ENCODE measurements at regions not wholly inside any gene's neighbourhood (a gene's known extent, or its start where the extent isn't known, plus 50 kb on each side); places are given as distances from the start of the nearest gene placed in this dataset.

GRCh38 chr1:204756811-204757210 is 71.3 kb upstream of the LRRN2 start:
- Histone ChIP-seq H4K8ac (ENCODE audit: low read depth, low read length) (no peak overlapping the region), H3K14ac (ENCODE audit: low read length) (no peak overlapping the region), H2AFZ (ENCODE audit: low read length) (no peak overlapping the region), H2BK15ac (ENCODE audit: low read length) (no peak overlapping the region), H3K27ac (replicated peaks; ENCODE audit: low read length) (no peak overlapping the region), H2BK120ac (ENCODE audit: low read depth, low read length) (no peak overlapping the region), H2AK5ac (ENCODE audit: low read depth, low read length) (no peak overlapping the region), H3K79me1 (ENCODE audit: low read depth, low read length) (no peaks in the 10 kb centered on the region), H3K36me3 (replicated peaks in 1 of 2; ENCODE audit: control insufficient read depth in 2 of 2, insufficient read depth in 2 of 2, low read length in 2 of 2) (no peaks in the 10 kb centered on the region), H4K91ac (ENCODE audit: low read depth, low read length, poor library complexity) (no peak overlapping the region), H2BK12ac (ENCODE audit: low read length) (no peak overlapping the region), H3K27me3 (ENCODE audit: control insufficient read depth in 3 of 3, insufficient read depth in 3 of 3, low read depth in 1 of 3, low read length in 3 of 3) (no peaks in the 10 kb centered on the region), H3K4ac (ENCODE audit: low read length) (no peak overlapping the region), H3K18ac (ENCODE audit: low read length) (no peak overlapping the region), H3K9me3 (replicated peaks in 1 of 2; ENCODE audit: control insufficient read depth in 2 of 2, insufficient read depth in 1 of 2, low read depth in 1 of 2, low read length in 2 of 2) (no peaks in the 10 kb centered on the region), H3K4me2 (ENCODE audit: insufficient read depth, low read length, poor library complexity, severe bottlenecking) (no peak overlapping the region), H3K9ac (ENCODE audit: low read depth, low read length, poor library complexity) (peak overlapping the region; percentile 0), H2BK5ac (ENCODE audit: low read length) (no peak overlapping the region), H3K4me1 (ENCODE audit: control insufficient read depth in 2 of 2, insufficient read depth in 1 of 2, low read depth in 1 of 2, low read length in 2 of 2) (no peaks in the 10 kb centered on the region), H3K4me3 (ENCODE audit: low read length in 2 of 2) (no peak overlapping the region), H3K23ac (ENCODE audit: low read depth, low read length, poor library complexity) (no peak overlapping the region)
- WGBS, 2 donors (ENCODE audit: extremely low coverage in 2 of 2, insufficient read length in 2 of 2, insufficient replicate concordance in 1 of 2), result no CpG with 5 or more reads among the region's 1 CpG
- DNase-seq (ENCODE audit: low spot score), result no peak

- H3K4me2 ChIP-seq (ENCODE audit: insufficient read depth, low read length, poor library complexity, severe bottlenecking), result no peak overlapping the region
- H2BK15ac ChIP-seq (ENCODE audit: low read length), result no peak overlapping the region
- no peak overlapping the region for H2BK12ac ChIP-seq (ENCODE audit: low read length)
- H2BK5ac ChIP-seq (ENCODE audit: low read length), result no peak overlapping the region
- H3K14ac ChIP-seq (ENCODE audit: low read length), result no peak overlapping the region
- peaks cover 0 to under 1% of the 10 kb centered on the region in 2 donors for H3K4me1 ChIP-seq (ENCODE audit: control insufficient read depth in 2 of 2, insufficient read depth in 1 of 2, low read depth in 1 of 2, low read length in 2 of 2)
- H3K36me3 ChIP-seq (replicated peaks in 1 of 2; ENCODE audit: control insufficient read depth in 2 of 2, insufficient read depth in 2 of 2, low read length in 2 of 2), result no peaks in the 10 kb centered on the region
- no peak for DNase-seq (ENCODE audit: low spot score)
- no peaks in the 10 kb centered on the region for H3K27me3 ChIP-seq (ENCODE audit: control insufficient read depth in 3 of 3, insufficient read depth in 3 of 3, low read depth in 1 of 3, low read length in 3 of 3)
- whole genome bisulfite sequencing, 2 donors (ENCODE audit: extremely low coverage in 2 of 2, insufficient read length in 2 of 2, insufficient replicate concordance in 1 of 2), result no CpG with 5 or more reads among the region's 2 CpGs
- H3K27ac ChIP-seq (replicated peaks; ENCODE audit: low read length), result no peak overlapping the region
- H3K18ac ChIP-seq (ENCODE audit: low read length), result no peak overlapping the region
- H3K9ac ChIP-seq (ENCODE audit: low read depth, low read length, poor library complexity), result no peak overlapping the region
- no peak overlapping the region for H2AK5ac ChIP-seq (ENCODE audit: low read depth, low read length)
- H4K91ac ChIP-seq (ENCODE audit: low read depth, low read length, poor library complexity), result no peak overlapping the region
- no peak overlapping the region for H3K4me3 ChIP-seq (ENCODE audit: low read length in 2 of 2)
- H2AFZ ChIP-seq (ENCODE audit: low read length), result no peak overlapping the region
- H3K79me1 ChIP-seq (ENCODE audit: low read depth, low read length), result no peaks in the 10 kb centered on the region
- H3K9me3 ChIP-seq (replicated peaks in 1 of 2; ENCODE audit: control insufficient read depth in 2 of 2, insufficient read depth in 1 of 2, low read depth in 1 of 2, low read length in 2 of 2), result no peaks in the 10 kb centered on the region
- H2BK120ac ChIP-seq (ENCODE audit: low read depth, low read length), result no peak overlapping the region
- no peak overlapping the region for H4K8ac ChIP-seq (ENCODE audit: low read depth, low read length)
- no peak overlapping the region for H3K4ac ChIP-seq (ENCODE audit: low read length)
- no peak overlapping the region for H3K23ac ChIP-seq (ENCODE audit: low read depth, low read length, poor library complexity)
Measured at GRCh38 chr1:204758601-204759000, 73.1 kb upstream of the LRRN2 start.

GRCh38 chr1:204760350-204760749 is 74.8 kb upstream of the LRRN2 start:
- Histone ChIP-seq H3K4ac (ENCODE audit: low read length) (no peak overlapping the region), H2BK5ac (ENCODE audit: low read length) (no peak overlapping the region), H3K79me1 (ENCODE audit: low read depth, low read length) (no peaks in the 10 kb centered on the region), H4K91ac (ENCODE audit: low read depth, low read length, poor library complexity) (no peak overlapping the region), H2AK5ac (ENCODE audit: low read depth, low read length) (no peak overlapping the region), H3K9me3 (replicated peaks in 1 of 2; ENCODE audit: control insufficient read depth in 2 of 2, insufficient read depth in 1 of 2, low read depth in 1 of 2, low read length in 2 of 2) (no peaks in the 10 kb centered on the region), H4K8ac (ENCODE audit: low read depth, low read length) (no peak overlapping the region), H3K9ac (ENCODE audit: low read depth, low read length, poor library complexity) (no peak overlapping the region), H3K14ac (ENCODE audit: low read length) (no peak overlapping the region), H3K27ac (replicated peaks; ENCODE audit: low read length) (no peak overlapping the region), H2BK12ac (ENCODE audit: low read length) (no peak overlapping the region), H3K18ac (ENCODE audit: low read length) (no peak overlapping the region), H3K4me3 (ENCODE audit: low read length in 2 of 2) (no peak overlapping the region), H3K23ac (ENCODE audit: low read depth, low read length, poor library complexity) (no peak overlapping the region), H2BK120ac (ENCODE audit: low read depth, low read length) (no peak overlapping the region), H3K4me1 (ENCODE audit: control insufficient read depth in 2 of 2, insufficient read depth in 1 of 2, low read depth in 1 of 2, low read length in 2 of 2) (peaks cover 2 to 6% of the 10 kb centered on the region in 2 donors), H3K36me3 (replicated peaks in 1 of 2; ENCODE audit: control insufficient read depth in 2 of 2, insufficient read depth in 2 of 2, low read length in 2 of 2) (no peaks in the 10 kb centered on the region), H2AFZ (ENCODE audit: low read length) (no peak overlapping the region), H2BK15ac (ENCODE audit: low read length) (no peak overlapping the region), H3K27me3 (ENCODE audit: control insufficient read depth in 3 of 3, insufficient read depth in 3 of 3, low read depth in 1 of 3, low read length in 3 of 3) (no peaks in the 10 kb centered on the region), H3K4me2 (ENCODE audit: insufficient read depth, low read length, poor library complexity, severe bottlenecking) (no peak overlapping the region)
- no peak for DNase-seq (ENCODE audit: low spot score)
- no CpG with 5 or more reads among the region's 2 CpGs for WGBS, 2 donors (ENCODE audit: extremely low coverage in 2 of 2, insufficient read length in 2 of 2, insufficient replicate concordance in 1 of 2)

GRCh38 chr1:204760757-204761156 is 75.2 kb upstream of the LRRN2 start:
- Histone ChIP-seq H3K9ac (ENCODE audit: low read depth, low read length, poor library complexity) (no peak overlapping the region), H3K4me2 (ENCODE audit: insufficient read depth, low read length, poor library complexity, severe bottlenecking) (no peak overlapping the region), H3K36me3 (replicated peaks in 1 of 2; ENCODE audit: control insufficient read depth in 2 of 2, insufficient read depth in 2 of 2, low read length in 2 of 2) (no peaks in the 10 kb centered on the region), H3K9me3 (replicated peaks in 1 of 2; ENCODE audit: control insufficient read depth in 2 of 2, insufficient read depth in 1 of 2, low read depth in 1 of 2, low read length in 2 of 2) (no peaks in the 10 kb centered on the region), H3K27me3 (ENCODE audit: control insufficient read depth in 3 of 3, insufficient read depth in 3 of 3, low read depth in 1 of 3, low read length in 3 of 3) (no peaks in the 10 kb centered on the region), H2AK5ac (ENCODE audit: low read depth, low read length) (no peak overlapping the region), H2BK120ac (ENCODE audit: low read depth, low read length) (no peak overlapping the region), H3K14ac (ENCODE audit: low read length) (no peak overlapping the region), H3K79me1 (ENCODE audit: low read depth, low read length) (no peaks in the 10 kb centered on the region), H3K4ac (ENCODE audit: low read length) (no peak overlapping the region), H3K4me3 (ENCODE audit: low read length in 2 of 2) (no peak overlapping the region), H3K27ac (replicated peaks; ENCODE audit: low read length) (no peak overlapping the region), H3K18ac (ENCODE audit: low read length) (no peak overlapping the region), H2BK12ac (ENCODE audit: low read length) (no peak overlapping the region), H2BK5ac (ENCODE audit: low read length) (no peak overlapping the region), H2BK15ac (ENCODE audit: low read length) (no peak overlapping the region), H3K23ac (ENCODE audit: low read depth, low read length, poor library complexity) (no peak overlapping the region), H3K4me1 (ENCODE audit: control insufficient read depth in 2 of 2, insufficient read depth in 1 of 2, low read depth in 1 of 2, low read length in 2 of 2) (peaks cover 2 to 6% of the 10 kb centered on the region in 2 donors), H4K91ac (ENCODE audit: low read depth, low read length, poor library complexity) (no peak overlapping the region), H2AFZ (ENCODE audit: low read length) (no peak overlapping the region), H4K8ac (ENCODE audit: low read depth, low read length) (no peak overlapping the region)
- no peak for DNase-seq (ENCODE audit: low spot score)
- no CpG with 5 or more reads among the region's 3 CpGs for WGBS, 2 donors (ENCODE audit: extremely low coverage in 2 of 2, insufficient read length in 2 of 2, insufficient replicate concordance in 1 of 2)
